ENCODE measurements at regions not wholly inside any gene's neighbourhood (a gene's known extent, or its start where the extent isn't known, plus 50 kb on each side); places are given as distances from the start of the nearest gene placed in this dataset.

DNA sequence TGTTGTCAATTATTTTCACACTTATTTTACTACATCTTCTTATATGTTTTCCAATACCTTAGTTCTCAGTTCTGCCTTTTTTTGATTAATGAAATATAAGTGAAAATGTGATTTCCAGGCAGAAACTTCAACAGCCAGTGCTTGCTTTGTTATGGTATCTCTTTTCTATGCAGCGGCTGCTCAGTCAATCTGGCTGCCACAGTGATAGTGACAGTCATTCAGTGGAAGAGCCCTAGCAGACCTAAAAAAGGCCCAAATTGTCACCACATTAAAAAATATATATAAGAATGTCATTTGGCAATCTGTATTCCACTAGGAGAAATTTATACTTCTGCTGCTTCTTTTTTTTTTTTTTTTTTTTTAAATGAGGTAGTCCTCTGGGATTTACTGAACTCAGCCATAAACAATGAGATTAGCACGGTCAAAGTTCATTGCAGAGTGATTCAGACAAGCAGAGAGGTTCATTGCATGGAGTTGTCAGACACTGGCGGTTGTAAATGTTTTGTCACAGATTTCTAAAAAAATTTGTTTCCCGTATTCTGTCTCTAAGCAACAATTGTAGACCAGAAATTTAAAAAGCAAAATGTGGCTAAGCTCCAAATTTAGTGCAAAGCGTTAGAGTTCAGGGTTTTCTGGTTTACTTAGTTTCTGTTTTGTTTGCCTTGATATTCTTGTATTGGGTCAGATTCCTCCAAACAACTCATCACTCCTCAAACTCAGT, 94.7 kb upstream of the PRR20A start:
- ATAC-seq = no peak
- TF ChIP-seq ZNF70 (CRISPR knock-in tag; IDR thresholded peaks at IDR 0.05) (no peak), TCF4 (CRISPR knock-in tag; IDR thresholded peaks at IDR 0.05; ENCODE audit: borderline replicate concordance) (no peak), TOX (CRISPR knock-in tag; IDR thresholded peaks at IDR 0.05; ENCODE audit: borderline replicate concordance) (no peak), RARB (CRISPR knock-in tag; IDR thresholded peaks at IDR 0.05) (no peak), PPARA (CRISPR knock-in tag; IDR thresholded peaks at IDR 0.05; ENCODE audit: borderline replicate concordance) (no peak), ZC3H10 (CRISPR knock-in tag; IDR thresholded peaks at IDR 0.05) (no peak), ARNTL (CRISPR knock-in tag; IDR thresholded peaks at IDR 0.05; ENCODE audit: borderline replicate concordance, low read depth) (no peak), ESRRG (CRISPR knock-in tag; IDR thresholded peaks at IDR 0.05) (no peak)
- TF ChIP-seq, protein P1, sequence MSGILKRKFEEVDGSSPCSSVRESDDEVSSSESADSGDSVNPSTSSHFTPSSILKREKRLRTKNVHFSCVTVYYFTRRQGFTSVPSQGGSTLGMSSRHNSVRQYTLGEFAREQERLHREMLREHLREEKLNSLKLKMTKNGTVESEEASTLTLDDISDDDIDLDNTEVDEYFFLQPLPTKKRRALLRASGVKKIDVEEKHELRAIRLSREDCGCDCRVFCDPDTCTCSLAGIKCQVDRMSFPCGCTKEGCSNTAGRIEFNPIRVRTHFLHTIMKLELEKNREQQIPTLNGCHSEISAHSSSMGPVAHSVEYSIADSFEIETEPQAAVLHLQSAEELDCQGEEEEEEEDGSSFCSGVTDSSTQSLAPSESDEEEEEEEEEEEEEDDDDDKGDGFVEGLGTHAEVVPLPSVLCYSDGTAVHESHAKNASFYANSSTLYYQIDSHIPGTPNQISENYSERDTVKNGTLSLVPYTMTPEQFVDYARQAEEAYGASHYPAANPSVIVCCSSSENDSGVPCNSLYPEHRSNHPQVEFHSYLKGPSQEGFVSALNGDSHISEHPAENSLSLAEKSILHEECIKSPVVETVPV (CRISPR knock-in tag; IDR thresholded peaks at IDR 0.05) = no peak

DNA sequence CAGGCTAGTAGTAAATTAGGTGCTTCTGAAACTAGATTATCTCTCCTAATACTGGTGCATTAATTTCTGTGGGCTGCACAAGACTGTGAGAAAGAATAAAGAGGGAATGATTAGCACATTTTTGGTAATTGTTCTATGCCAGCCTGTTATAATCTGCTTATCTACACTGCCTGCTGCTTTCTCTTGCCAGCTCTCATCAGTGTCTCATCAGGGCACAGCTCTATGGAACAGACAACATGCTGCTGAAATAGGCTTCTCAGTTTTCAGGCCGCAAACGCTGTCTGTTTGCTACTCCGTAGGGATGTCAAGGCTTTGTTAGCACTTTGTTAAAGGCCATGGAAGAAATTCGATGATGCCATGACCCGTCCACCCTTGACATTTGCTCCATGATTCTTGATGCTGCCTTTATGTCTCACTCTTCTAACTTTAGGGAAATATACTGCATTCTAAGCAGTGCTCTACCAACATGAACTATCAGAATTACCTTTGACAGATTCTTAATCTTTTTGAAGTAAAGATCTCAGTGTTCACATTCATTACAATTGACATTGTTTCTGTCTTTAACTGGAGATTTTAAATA, 84.0 kb upstream of the PRR20A start:
- no peak for ATAC-seq
- no peak for TF ChIP-seq ZNF8 (CRISPR knock-in tag; IDR thresholded peaks at IDR 0.05)
- no peak for TF ChIP-seq ESRRG (CRISPR knock-in tag; IDR thresholded peaks at IDR 0.05)
- no peak for TF ChIP-seq TOX (CRISPR knock-in tag; IDR thresholded peaks at IDR 0.05; ENCODE audit: borderline replicate concordance)
- TF ChIP-seq TCF4 (CRISPR knock-in tag; IDR thresholded peaks at IDR 0.05; ENCODE audit: borderline replicate concordance) = no peak
- no peak for TF ChIP-seq RARB (CRISPR knock-in tag; IDR thresholded peaks at IDR 0.05)
- no peak for TF ChIP-seq SNAI2 (CRISPR knock-in tag; IDR thresholded peaks at IDR 0.05)
- no peak for TF ChIP-seq ZFP3 (CRISPR knock-in tag; IDR thresholded peaks at IDR 0.05)
- no peak for TF ChIP-seq CSDC2 (CRISPR knock-in tag; IDR thresholded peaks at IDR 0.05)
- no peak for TF ChIP-seq ZFP30 (CRISPR knock-in tag; IDR thresholded peaks at IDR 0.05)
- TF ChIP-seq, protein P2, sequence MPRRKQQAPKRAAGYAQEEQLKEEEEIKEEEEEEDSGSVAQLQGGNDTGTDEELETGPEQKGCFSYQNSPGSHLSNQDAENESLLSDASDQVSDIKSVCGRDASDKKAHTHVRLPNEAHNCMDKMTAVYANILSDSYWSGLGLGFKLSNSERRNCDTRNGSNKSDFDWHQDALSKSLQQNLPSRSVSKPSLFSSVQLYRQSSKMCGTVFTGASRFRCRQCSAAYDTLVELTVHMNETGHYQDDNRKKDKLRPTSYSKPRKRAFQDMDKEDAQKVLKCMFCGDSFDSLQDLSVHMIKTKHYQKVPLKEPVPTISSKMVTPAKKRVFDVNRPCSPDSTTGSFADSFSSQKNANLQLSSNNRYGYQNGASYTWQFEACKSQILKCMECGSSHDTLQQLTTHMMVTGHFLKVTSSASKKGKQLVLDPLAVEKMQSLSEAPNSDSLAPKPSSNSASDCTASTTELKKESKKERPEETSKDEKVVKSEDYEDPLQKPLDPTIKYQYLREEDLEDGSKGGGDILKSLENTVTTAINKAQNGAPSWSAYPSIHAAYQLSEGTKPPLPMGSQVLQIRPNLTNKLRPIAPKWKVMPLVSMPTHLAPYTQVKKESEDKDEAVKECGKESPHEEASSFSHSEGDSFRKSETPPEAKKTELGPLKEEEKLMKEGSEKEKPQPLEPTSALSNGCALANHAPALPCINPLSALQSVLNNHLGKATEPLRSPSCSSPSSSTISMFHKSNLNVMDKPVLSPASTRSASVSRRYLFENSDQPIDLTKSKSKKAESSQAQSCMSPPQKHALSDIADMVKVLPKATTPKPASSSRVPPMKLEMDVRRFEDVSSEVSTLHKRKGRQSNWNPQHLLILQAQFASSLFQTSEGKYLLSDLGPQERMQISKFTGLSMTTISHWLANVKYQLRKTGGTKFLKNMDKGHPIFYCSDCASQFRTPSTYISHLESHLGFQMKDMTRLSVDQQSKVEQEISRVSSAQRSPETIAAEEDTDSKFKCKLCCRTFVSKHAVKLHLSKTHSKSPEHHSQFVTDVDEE (CRISPR knock-in tag; IDR thresholded peaks at IDR 0.05) = no peak
- TF ChIP-seq, protein P3, sequence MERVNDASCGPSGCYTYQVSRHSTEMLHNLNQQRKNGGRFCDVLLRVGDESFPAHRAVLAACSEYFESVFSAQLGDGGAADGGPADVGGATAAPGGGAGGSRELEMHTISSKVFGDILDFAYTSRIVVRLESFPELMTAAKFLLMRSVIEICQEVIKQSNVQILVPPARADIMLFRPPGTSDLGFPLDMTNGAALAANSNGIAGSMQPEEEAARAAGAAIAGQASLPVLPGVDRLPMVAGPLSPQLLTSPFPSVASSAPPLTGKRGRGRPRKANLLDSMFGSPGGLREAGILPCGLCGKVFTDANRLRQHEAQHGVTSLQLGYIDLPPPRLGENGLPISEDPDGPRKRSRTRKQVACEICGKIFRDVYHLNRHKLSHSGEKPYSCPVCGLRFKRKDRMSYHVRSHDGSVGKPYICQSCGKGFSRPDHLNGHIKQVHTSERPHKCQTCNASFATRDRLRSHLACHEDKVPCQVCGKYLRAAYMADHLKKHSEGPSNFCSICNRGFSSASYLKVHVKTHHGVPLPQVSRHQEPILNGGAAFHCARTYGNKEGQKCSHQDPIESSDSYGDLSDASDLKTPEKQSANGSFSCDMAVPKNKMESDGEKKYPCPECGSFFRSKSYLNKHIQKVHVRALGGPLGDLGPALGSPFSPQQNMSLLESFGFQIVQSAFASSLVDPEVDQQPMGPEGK (CRISPR knock-in tag; IDR thresholded peaks at IDR 0.05; ENCODE audit: borderline replicate concordance) = no peak
- no peak for TF ChIP-seq ZNF565 (CRISPR knock-in tag; conservative IDR thresholded peaks at IDR 0.05; ENCODE audit: low read depth)
- TF ChIP-seq, protein P4, sequence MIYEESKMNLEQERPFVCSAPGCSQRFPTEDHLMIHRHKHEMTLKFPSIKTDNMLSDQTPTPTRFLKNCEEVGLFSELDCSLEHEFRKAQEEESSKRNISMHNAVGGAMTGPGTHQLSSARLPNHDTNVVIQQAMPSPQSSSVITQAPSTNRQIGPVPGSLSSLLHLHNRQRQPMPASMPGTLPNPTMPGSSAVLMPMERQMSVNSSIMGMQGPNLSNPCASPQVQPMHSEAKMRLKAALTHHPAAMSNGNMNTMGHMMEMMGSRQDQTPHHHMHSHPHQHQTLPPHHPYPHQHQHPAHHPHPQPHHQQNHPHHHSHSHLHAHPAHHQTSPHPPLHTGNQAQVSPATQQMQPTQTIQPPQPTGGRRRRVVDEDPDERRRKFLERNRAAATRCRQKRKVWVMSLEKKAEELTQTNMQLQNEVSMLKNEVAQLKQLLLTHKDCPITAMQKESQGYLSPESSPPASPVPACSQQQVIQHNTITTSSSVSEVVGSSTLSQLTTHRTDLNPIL (CRISPR knock-in tag; IDR thresholded peaks at IDR 0.05; ENCODE audit: low read depth) = no peak
- TF ChIP-seq ZNF70 (CRISPR knock-in tag; IDR thresholded peaks at IDR 0.05) = no peak

DNA sequence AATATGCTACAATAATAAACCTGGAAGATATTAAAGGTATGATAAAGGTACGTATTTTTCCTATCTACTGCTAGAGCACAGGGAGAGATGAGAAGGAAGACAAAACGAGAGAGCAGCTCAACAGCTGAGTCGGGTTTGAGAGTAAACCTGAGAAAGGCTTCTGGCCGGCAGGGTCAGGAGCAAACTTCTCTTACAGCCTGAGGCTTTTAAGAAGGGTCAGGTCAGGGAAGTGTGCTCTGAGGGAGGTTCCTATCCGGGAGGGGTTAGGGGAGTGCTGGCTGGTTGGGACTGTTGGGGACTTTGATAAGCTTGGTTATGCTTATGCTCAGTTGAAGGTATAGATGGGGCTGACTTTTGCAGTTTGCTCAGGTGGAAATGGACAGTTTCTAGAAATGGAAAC, 77.7 kb upstream of the PRR20A start:
- TF ChIP-seq, protein P5, sequence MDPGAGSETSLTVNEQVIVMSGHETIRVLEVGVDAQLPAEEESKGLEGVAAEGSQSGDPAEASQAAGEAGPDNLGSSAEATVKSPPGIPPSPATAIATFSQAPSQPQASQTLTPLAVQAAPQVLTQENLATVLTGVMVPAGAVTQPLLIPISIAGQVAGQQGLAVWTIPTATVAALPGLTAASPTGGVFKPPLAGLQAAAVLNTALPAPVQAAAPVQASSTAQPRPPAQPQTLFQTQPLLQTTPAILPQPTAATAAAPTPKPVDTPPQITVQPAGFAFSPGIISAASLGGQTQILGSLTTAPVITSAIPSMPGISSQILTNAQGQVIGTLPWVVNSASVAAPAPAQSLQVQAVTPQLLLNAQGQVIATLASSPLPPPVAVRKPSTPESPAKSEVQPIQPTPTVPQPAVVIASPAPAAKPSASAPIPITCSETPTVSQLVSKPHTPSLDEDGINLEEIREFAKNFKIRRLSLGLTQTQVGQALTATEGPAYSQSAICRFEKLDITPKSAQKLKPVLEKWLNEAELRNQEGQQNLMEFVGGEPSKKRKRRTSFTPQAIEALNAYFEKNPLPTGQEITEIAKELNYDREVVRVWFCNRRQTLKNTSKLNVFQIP (CRISPR knock-in tag; IDR thresholded peaks at IDR 0.05; ENCODE audit: borderline replicate concordance, low read depth) = no peak
- TF ChIP-seq TCF4 (CRISPR knock-in tag; IDR thresholded peaks at IDR 0.05; ENCODE audit: borderline replicate concordance) = no peak
- no peak for TF ChIP-seq ZFP30 (CRISPR knock-in tag; IDR thresholded peaks at IDR 0.05)
- no peak for ATAC-seq
